ENCODE measurements at regions not wholly inside any gene's neighbourhood (a gene's known extent, or its start where the extent isn't known, plus 50 kb on each side); places are given as distances from the start of the nearest gene placed in this dataset.

GRCh38 chr5:97580746-97581145 lies 397.7 kb upstream of the RIOK2 start:
- no peak for TF ChIP-seq CTCF (IDR thresholded peaks at IDR 0.05; ENCODE audit: extremely low read depth, insufficient read depth, missing control alignments)
- in situ Hi-C loops (cut with MboI; ENCODE audit: low pct_unique_long_range_greater_than_20kb, low sequenced_read_pairs, unreplicated experiment): no loop called here
- no peak for DNase-seq (ENCODE audit: low spot score)

- no peak for TF ChIP-seq CTCF (IDR thresholded peaks at IDR 0.05; ENCODE audit: extremely low read depth, insufficient read depth, missing control alignments)
- DNase-seq (ENCODE audit: low spot score): no peak
- in situ Hi-C loops (cut with MboI; ENCODE audit: low pct_unique_long_range_greater_than_20kb, low sequenced_read_pairs, unreplicated experiment): no loop called here
Observed at GRCh38 chr5:97591781-97592180, 408.7 kb upstream of the RIOK2 start.

GRCh38 chr5:97600486-97600885 lies 417.4 kb upstream of the RIOK2 start:
- in situ Hi-C loops (cut with MboI; ENCODE audit: low pct_unique_long_range_greater_than_20kb, low sequenced_read_pairs, unreplicated experiment): no loop called here

GRCh38 chr5:97601651-97602050 lies 418.6 kb upstream of the RIOK2 start:
- TF ChIP-seq CTCF (IDR thresholded peaks at IDR 0.05; ENCODE audit: extremely low read depth, insufficient read depth, missing control alignments): no peak
- no peak for DNase-seq (ENCODE audit: low spot score)
- in situ Hi-C loops (cut with MboI; ENCODE audit: low pct_unique_long_range_greater_than_20kb, low sequenced_read_pairs, unreplicated experiment): no loop called here

More at GRCh38 chr5:97600486-97600885, 417.4 kb upstream of the RIOK2 start:
- no peak for TF ChIP-seq CTCF (IDR thresholded peaks at IDR 0.05; ENCODE audit: extremely low read depth, insufficient read depth, missing control alignments)
- DNase-seq (ENCODE audit: low spot score): no peak

- no peak for DNase-seq (ENCODE audit: low spot score)
- no peak for TF ChIP-seq CTCF (IDR thresholded peaks at IDR 0.05; ENCODE audit: extremely low read depth, insufficient read depth, missing control alignments)
- in situ Hi-C loops (cut with MboI; ENCODE audit: low pct_unique_long_range_greater_than_20kb, low sequenced_read_pairs, unreplicated experiment): no loop called here
Observed at GRCh38 chr5:97606531-97606930, 423.5 kb upstream of the RIOK2 start.

GRCh38 chr5:97608501-97608900 lies 425.5 kb upstream of the RIOK2 start:
- no peak for DNase-seq (ENCODE audit: low spot score)
- TF ChIP-seq CTCF (IDR thresholded peaks at IDR 0.05; ENCODE audit: extremely low read depth, insufficient read depth, missing control alignments): no peak
- in situ Hi-C loops (cut with MboI; ENCODE audit: low pct_unique_long_range_greater_than_20kb, low sequenced_read_pairs, unreplicated experiment): no loop called here

- in situ Hi-C loops (cut with MboI; ENCODE audit: low pct_unique_long_range_greater_than_20kb, low sequenced_read_pairs, unreplicated experiment): no loop called here
- no peak for TF ChIP-seq CTCF (IDR thresholded peaks at IDR 0.05; ENCODE audit: extremely low read depth, insufficient read depth, missing control alignments)
- DNase-seq (ENCODE audit: low spot score): no peak
Observed at GRCh38 chr5:97618721-97619120, 435.7 kb upstream of the RIOK2 start.

Data from GM13977 (cell line).